GM18498 (cell line): ENCODE measurements at regions not wholly inside any gene's neighbourhood (a gene's known extent, or its start where the extent isn't known, plus 50 kb on each side); places are given as distances from the start of the nearest gene placed in this dataset.

Source experiments
- ATAC-seq: cut with Tn5 transposase; IDR thresholded peaks from one replicate; pipeline ENCODE4 v1.9.1; 2021; ENCODE audit warnings: mild to moderate bottlenecking, moderate library complexity; ENCODE audit not compliant: unreplicated experiment

DNA sequence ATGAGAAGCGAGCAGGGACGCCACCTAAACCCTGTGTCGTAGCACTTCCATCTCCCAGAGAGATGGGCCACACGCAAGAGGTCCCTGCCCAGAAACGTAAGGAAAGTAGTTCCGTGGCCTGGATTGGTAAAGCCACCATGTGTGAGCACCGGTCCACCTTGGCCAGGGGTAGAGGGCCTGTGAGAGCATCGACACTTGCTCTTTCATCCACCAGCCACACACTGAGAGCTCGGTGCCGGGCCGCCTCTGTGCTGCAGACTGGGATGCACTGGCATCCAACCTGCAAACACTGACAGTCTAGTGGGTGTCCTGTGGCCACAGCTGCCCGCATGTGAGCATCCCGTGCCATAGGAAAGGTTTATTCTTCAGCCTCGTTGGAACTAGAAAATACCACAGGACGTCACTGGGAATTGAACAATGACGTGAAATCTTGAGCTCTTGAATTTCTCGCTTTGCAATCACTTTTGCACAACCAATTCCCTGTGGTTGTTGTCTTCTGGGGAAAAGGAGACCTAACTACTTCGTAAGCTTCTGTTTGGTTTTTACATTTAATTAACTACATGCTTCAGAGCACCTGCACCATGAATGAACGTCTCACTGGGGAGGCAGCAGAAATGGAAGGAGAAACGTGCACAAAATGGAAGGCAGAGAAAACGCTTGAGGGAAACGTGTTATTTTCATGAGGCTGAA is 212.0 kb upstream of the RAB6C start:
- no peak for ATAC-seq

DNA sequence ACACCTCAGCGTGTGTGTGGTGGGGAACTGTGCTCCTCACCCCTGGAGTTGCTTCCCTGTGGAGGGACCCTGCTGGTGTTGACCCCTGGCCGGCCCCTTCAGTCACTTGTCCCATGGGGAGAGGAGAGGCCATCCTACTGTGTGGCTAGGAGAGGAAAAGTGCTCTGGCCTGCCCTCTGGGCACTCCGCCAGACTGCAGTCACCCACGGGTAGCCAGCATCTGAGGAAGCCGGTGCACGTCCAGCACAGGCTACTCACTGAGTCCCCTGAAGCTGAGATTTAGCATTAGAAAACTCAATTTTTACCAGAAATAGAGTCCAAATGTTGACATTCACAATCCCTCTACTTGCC is 211.5 kb upstream of the RAB6C start:
- no peak for ATAC-seq

DNA sequence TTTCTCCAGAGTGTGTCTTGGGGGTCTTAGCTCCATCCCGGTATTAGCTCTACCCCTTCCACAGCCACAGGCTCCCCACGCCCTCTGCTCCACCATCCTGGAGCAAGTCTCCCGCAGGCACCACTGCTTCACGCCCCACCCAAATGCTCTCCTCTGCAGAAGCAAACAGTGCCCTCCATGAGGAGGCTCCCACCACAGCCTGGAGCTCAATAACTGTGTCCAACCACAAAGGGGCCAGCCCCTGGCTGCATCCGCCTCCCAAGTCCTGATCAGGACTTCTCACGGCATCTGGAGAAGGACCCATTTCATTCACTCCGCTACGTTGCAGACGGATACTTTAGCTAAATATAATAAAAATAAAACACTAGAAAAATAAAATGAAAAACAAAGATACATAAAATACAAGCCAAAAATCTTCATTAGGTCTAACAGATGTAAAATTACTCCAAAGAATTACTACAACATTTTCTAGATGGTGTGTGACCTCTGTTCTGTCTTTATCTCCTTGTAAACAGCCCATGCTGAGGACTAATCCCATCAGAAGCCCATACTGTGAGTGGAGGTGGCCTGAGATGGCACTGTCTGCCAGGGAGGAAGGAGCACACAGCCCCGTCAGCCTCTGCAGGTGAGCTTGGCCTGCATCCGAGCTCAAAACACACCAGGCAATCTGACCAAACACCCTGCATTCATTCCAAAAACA is 210.8 kb upstream of the RAB6C start:
- no peak for ATAC-seq

DNA sequence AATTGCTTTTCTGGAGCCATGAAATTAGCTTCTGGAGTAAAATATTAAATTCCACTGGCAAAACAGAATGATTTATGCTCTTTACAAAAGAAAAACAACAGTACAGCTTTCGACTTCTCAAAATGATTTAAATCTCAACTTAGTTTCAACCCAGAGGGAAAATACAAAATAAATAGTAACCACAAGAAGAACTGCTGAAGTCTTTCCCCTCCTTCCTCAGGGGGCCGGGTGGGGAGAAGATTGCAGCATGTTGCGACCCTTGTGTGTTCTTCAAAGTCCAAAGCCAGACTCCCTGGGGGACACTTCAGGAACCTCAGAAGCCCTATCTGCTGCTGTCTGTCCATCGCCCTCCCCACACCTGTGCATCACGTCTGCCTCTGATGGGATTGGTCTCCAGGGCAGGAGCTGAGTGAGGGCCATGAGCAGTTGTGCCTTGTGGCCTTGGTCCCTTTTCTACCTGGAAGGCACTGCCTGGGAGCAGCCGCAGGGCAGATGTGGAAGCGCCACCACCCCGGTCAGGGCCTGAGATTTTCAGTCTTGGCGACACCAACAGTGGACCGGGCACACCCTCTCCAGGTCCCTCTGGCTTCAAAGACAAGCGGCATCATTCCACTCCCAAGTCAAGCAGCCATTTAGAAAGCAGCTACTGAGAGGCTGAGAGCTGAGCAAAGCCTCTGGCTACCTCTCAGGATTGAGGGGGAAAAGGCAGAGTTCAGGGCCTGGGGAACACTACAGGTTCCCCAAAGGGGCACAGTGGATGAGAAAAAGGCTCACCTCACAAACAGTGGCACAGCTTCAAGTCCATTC is 210.1 kb upstream of the RAB6C start:
- no peak for ATAC-seq

DNA sequence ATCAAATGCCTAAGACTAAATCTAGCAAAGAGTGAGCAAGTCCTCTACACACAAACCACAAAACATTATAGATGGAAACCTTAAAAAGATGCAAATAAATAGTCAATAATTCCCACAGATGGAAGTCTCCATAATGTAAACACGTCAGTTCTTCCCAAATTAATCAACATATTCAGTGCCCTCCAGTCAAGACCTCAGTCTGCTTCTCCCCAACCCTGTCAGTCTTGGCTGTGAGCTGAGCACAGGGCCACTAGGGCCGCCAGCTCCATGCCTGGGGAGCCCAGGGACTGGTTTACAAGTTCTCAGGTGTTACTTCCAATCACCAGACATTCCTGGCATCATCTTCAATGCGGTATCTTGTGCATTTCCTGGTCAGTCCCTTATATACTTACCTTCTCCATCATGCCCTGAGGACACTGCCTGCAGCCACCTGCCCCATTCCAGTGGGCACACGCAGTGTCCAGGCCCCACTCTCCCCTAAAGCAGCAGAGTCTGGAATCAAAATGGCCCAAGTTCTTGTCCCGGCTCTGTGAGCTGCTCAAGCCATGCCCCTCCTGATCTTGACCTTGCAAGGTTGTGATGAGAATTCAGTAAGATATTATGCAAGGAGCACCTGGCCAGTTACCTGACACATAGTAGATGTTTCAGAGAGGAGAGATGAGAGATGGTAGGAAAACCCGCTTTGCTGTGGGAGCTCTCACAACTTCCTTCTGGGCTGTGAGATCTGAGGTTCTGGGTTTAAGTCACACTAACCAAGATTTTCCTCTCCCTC is 207.9 kb upstream of the RAB6C start:
- ATAC-seq, result no peak

DNA sequence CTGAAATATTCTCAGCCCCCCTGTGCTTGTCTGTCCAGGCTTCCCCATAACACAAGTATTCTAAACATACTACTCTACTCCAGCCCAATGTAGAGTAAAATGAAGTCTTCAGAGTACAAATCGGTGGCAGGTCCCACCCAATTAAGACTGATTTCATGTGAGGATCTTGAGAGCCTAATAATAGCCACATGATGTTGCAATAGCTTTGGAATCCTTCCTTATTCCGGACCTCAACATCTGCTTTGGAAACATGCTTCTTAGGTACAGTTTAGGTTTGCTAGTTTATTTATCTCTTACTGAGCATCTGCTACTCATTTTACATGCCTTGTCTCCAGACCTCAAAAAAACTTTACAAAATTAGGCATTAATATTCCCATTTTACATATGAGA is 207.3 kb upstream of the RAB6C start:
- no peak for ATAC-seq

DNA sequence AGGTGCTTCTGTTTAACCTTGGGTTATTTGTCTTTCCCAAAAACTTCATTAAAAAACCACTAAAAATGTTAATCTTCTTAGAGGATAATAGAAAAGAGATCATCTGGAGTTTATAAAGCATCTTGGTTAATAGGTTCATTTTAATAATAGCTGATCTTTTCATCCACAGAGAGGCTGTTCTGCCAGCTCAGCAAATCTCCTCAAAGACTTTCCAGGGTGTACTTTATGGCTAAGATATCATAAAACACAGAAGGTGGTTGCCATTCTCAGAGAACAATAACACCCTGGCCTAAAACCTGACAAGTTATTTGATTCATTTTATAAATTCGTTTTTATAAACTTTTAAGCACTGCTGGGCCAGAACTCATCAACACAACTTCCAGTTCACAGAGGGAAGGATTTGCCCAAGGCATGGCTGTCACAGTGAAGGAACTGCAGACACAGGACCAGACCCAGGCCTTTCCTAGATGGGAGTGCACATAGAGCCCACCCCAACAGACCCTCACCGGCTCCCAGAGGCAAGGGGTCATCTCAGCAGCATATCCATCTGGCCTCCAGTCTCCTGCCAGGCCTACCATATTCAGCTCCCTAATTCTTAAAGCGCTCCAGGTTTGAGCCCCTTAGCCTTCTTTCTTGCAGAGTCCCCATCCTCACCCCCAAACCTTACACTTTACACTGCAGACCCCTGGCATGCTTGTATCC is 203.4 kb upstream of the RAB6C start:
- ATAC-seq, result no peak

DNA sequence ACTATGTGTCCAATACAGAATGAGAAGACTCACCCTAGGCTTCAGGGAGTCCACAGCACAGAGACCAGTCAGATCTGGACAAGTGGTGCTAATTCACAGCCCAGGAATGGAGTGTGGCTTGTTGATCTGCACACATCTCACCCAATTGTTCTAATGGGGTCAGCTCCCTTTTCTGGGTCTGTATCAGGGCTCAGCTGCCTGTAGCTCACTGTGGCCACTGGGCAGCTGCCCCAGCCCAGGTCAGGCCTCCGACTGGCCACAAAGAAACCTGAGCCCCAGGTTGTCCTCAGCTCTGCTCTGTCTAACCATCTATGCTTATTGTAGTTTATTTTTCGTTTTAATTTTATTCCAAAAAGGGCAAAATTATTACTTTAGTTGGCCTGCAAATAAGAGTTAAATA is 202.3 kb upstream of the RAB6C start:
- no peak for ATAC-seq

DNA sequence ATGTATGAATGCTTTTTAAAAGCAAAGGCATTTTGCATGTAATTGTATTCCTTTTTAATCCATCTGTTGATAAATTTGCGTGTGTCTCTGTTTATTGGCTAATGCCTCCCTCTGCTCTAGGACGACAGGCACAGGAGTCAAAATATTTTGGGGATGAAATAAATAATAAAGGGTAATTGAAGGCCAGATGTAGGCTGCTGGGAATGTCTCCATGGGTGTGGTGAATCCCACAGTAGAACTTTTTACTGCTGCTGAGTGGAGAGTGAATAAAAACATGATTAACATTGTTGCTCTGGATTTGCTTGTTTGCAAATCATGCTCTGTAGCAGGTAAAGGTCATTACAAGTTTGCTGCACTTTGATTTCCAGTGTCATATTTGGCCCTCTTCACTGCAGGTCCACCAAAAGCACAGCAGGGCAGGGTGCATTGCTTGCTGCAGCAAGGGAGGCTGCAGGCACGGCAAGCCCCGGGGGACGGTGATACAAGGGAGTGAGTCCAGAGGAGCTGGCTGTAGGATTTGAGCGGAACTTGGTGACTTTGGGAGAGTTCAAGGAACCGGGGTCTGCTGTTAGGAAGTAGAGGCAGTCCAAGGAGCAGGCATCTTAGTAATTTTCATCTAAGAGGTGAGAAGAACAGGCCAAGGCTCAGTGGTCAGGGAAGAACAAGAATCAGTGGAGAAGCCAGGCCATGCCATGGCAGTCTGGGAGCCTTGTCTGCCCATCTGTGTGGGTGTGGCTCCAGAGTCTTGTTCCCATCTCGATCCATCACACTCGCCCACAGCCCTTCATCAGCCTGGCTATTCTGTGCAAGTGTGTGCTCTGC is 201.5 kb upstream of the RAB6C start:
- no peak for ATAC-seq

DNA sequence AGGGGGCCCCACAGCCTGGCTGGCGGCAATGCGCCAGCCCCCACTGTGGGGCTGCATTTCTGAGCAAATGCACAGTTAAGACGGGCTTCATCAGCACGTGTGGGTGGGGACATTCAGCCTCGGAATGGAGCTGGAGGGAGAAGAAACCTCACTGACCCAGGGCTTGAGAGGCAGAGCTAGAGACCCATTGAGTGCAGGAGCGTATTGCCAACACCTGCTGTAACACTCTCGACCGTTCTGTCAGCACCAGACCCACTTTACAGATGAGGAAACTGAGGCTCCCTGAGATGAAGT is 200.9 kb upstream of the RAB6C start:
- no peak for ATAC-seq

DNA sequence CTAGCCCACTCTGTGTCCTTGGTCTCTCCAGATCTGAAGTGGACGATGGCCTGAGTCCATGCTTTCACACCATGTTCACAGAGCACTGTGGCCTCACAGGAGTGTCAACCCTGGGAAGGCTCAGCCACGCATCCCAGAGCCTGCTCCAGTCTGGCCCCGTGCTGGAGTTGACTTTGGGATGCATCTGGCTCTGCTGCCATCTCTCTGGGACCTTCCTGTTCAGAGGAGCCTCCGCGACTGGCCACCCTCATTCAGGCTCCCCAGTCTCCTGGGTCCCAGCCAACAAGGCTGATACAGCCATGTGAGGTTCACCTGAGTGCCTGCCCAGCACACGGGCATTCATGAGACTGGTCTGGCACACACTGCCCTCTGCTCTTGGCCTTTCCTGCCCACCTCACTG is 199.7 kb upstream of the RAB6C start:
- no peak for ATAC-seq

DNA sequence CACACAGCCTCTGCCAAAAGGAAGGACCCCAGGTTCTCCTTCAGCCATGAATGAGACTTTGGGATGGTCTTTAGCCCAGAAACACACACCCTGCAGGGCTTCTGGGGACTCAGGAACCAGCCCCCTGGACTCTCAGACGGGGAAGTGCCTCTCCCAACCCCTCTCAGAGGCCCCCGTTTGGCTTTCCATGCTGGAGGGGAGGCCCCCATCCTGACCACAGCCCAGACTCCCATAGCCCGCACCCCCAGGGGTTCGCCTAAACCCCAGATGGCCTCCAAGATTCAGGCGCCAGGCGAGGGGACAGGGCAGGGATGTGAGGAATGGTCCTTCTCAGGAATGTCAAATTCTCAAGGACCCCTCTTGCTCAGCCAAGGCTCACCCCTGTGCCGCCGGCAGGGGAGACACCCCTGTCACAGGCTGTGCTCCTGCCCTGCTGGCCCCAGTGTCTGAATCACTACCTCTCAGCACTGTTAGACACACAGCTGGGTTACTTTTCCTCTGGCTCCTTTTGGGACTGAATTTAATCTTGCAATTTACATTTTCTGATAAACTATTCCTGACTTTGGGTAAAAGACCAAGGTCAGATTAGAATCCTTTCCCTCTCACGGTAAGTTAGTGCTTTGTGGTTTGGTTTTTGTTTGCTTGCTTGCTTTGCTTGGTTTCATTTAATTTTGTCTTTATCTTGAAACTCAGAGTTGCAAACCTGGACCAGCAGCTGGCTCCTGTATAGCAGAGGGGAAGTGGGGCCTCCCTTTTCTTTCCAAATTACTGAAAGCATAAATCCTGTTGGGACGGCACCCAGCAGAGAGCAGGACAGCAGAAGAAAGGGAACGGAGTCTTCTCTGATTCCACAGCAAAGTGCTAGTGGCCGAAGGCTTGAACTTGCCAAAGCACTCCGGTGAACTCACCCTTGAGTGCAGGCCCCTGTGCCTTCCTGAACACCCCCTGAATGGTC is 198.9 kb upstream of the RAB6C start:
- ATAC-seq, result no peak

DNA sequence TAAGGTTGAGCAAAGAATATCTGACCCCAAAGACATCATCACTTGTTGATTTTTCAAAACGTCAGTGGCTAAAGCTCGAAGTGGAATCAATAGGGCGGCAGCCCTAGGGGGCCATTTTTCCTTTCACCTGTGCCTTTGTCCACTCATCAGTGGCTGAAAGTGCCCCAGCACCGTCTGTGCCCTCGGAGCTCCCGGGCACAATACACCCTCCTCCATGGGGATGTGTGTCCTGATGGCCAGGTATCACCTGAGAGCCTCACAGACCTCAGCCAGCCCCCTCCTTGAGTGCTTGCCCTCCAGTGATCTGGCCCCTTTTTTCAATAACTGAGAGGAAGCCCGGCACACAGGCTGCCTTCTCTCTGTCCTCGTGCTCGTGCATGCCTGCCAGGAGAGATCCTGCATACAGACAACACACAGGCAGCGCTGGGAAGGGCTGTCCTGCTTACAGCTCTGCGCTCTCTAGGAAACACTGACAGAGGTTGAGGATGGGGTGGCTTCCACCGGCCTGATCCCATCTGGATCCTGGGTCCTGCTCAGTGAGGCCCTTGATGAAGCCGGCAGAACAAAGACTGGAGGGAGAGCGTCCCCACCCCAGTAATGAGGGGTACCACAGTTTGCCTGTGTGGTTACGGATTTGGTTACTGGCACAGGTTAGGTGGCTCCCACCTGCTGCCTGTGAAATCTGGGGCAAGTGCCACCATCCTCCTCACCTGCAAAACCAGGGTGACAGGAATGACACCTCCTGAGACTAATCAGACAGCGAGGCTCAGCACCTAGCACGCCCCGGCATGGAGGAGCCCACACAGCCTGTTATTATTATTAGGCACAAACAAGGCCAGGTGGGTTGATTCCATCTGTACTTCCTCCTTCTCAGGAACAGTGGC is 197.5 kb upstream of the RAB6C start:
- ATAC-seq, result no peak

DNA sequence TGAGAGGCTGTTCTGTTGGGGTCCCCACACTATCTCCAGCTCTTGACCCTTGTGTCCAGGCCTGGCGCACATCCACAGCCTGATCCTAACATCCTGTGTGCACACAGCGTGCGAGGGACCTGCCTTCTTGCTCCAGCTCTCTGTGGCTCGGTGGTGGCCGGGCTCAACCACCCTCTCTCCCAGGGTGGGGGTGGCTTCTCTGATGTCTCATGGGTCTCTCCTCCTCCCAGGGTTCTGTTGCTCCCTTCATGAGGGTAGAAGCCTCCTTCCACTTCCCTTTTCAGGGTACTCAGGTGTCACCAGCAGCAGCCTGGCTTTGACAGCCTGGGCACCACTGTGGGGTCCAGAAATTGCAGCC is 196.9 kb upstream of the RAB6C start:
- no peak for ATAC-seq

DNA sequence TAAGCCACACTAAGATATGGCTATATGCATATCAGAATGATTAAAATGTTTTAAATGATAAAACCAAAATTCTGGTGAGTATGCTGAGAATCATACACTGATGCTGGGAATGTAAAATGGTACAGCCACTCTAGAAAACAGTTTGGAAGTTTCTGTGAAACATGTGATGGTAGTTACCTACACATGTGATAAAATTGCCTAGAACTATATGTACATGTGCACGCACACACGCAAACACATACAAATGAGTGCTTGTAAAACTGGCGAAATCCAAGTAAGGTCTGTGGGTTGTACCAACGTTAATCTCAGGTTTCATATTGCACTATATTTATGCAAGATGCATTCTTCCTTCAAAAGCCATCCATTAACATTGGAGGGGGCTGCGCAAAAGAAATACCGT is 195.0 kb upstream of the RAB6C start:
- no peak for ATAC-seq

DNA sequence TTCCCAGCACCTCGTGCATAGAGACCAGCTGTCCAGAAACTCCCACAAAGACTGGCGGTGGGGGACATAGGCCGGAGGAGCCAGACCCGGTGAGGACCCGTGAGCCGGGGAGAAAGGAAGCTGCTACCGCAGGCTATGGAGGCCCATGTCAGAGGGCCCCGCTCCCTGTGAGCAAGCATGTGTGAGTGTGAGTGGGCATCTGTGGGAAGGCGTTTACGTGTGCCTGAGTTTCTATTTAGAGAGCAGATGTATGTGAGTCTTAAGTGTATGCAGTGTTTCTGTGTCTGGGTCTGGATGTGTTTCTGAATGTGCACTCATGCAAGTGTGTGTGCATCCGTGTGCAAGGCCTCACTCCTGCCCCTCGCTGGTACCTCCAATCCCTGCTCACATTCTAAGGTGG is 187.8 kb upstream of the RAB6C start:
- ATAC-seq, result no peak

DNA sequence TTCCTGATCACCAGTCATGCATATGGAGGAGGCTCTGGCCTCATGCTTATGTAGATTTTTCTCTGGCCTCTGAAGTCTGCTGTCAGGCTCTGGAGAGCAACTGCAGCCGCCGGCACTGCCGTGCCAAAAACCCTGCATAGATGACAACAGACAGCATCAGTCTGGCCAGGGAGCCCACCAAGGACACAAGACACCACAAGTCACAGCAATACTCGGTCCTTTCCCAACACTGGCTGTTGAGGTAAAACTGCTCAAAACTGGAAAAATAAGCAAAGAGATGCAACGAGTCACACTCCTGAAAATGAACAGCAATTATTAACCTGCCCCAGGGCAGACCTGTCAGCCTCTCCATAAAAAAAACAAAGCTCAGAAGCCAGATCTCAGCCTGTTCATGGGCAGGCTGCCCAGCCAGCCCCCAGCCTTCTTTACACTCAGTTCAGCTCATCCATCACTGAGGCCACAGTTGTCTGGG is 186.0 kb upstream of the RAB6C start:
- no peak for ATAC-seq

DNA sequence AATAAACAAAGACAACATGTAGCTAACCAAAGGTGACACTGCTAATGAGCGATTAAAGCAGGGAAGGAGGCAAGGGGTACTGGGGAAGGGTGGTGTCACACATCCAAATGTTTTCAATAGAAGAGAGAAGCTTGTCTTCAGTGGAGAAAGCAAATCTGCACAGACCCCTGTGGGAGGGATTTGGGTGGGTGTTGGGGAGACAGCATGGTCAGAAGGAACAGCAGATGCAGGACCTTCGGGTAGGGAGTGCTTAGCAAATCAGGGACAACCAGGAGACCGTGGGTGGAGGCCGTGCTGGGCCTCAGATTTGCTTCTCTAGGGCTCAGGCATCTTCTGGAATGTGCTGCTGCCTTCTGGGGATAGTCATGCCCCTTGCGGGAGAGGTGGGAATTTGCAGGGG is 185.3 kb upstream of the RAB6C start:
- no peak for ATAC-seq
